ENCODE measurements at regions not wholly inside any gene's neighbourhood (a gene's known extent, or its start where the extent isn't known, plus 50 kb on each side); places are given as distances from the start of the nearest gene placed in this dataset.

GRCh38 chr3:88983458-88983857 lies 124.0 kb upstream of the EPHA3 start:
- TF ChIP-seq CTCF (IDR thresholded peaks at IDR 0.05 in 4 of 5, conservative IDR thresholded peaks at IDR 0.05 in 1 of 5) (no peak), POLR2A (IDR thresholded peaks at IDR 0.05) (no peak)
